Activated CD8-positive, alpha-beta memory T cell treated with anti-CD3 and anti-CD28 coated beads for 36 hours (primary cell): ENCODE measurements at regions not wholly inside any gene's neighbourhood (a gene's known extent, or its start where the extent isn't known, plus 50 kb on each side); places are given as distances from the start of the nearest gene placed in this dataset.

ENCODE experiments used
- CTCF ChIA-PET: fragments of 350-600 bp; sonication (Branson Sonifier 250); formaldehyde crosslinking; loops from one replicate; lab custom pipeline; 2021; ENCODE audit warnings: antibody characterized with exemption; lab: Charles Lee
- POLR2A ChIA-PET: fragments of 350-600 bp; sonication (Branson Sonifier 250); formaldehyde crosslinking; loops from one replicate; lab custom pipeline; 2021; ENCODE audit warnings: antibody characterized with exemption; lab: Charles Lee

DNA sequence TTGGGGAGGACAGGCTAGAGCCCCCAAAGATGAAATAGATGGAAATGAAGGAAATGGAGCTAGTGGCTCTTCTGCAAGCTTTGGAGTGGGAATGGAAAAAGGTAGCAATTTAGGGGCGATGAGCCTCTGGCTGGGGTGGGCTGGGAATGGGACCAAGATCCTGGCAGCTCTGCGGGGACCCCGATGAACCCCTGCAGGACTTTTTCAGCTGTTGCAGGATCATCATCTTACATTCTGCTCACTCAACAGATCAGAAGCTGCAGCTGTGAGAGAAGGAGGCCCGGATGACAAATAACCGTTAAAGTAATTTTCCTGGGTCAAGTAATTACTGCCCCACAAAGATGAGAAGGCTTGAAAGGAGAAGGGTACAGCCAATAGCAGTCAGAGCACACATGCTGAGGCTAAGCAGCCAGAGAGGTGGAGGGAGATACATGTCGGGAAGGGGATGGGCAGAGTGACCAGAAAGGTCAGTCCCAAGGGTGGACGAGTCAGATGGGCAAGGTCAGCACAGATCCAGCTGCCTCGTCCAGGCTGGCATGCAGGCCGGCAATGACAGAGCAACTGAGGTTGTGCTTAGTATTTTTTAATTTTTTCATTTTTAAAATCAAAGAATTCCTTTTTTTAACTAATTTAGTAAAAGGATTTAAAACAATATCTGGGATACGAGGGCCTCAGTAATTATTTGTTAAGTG is 245.0 kb upstream of the RAB6C start:
- ChIA-PET CTCF (no interaction called here), POLR2A (no interaction called here)

DNA sequence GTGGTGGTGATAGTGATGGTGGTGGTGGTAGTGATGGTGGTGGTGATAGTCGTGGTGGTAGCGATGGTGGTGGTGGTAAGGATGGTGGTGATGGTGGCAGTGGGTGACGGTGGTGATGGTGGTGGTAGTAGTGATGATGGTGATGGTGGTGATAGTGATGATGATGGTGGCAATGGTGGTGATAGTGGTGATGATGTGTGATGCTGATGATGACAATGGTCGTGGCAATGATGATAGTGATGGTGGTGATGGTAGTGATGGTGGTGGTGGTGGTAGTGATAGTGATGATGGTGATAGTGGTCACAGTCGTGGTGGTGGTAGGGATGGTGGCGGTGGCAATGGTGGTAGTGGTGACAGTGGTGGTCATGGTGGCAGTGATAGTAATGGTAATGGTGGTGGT is 243.9 kb upstream of the RAB6C start:
- ChIA-PET POLR2A (no interaction called here), CTCF (no interaction called here)

DNA sequence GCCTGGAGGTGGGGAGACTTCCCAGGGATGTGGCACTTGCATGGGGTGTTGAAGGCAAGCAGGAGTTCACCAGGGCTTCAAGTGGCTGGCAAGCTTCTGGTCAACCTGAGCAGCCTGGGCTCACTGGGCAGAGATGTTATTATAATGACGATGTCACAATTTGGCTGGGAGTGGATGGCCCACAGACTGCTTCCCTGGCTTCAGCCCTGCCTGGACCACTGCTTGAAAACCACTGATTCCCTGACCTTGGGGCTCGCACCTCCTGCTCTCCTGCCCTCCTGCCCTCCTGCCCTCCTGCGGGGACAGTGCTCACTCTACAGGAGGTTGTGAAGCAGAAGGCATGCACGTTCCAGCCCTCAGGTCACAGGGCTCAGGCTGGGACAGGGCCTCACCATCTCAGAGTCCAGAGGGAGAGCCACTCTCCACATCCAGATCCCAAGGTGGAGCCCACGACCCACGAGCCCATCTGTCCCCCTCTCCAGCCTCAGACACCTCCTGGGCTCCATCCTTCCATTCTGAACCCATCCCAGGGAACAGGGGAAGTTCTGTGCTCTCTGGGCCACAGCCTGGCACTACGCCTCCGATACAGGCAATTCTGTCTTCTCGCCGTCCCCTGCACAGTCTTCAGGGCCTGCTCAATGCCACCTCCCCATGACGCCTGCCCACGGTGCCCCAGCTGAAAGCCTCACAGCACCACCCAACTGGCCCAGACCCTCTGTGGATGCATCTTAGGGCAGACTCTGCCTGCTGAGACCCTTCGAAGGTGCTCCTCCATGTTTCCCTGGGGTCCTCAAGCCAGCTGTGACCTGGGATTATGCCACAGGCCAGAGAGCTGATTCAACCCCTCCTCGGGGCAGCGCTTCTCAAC is 241.6 kb upstream of the RAB6C start:
- ChIA-PET POLR2A (no interaction called here), CTCF (no interaction called here)

DNA sequence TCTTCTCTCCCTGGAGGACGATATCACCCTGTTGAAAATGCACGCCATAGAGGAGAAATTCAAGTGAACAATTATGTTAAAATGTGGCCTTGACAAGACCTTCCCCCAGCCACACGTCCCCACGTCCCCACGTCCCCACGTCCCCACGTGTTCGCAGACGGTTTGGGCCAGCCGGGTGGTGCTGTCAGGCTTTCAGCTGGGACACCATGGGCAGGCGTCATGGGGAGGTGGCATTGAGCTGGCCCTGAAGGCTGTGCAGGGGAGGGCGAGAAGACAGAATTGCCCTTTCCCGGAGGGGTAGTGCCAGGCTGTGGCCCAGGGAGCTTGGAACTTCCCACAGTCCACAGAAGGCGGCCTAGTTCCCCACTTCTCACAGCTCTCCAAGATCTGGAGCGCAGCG is 240.7 kb upstream of the RAB6C start:
- ChIA-PET CTCF (no interaction called here), POLR2A (no interaction called here)

DNA sequence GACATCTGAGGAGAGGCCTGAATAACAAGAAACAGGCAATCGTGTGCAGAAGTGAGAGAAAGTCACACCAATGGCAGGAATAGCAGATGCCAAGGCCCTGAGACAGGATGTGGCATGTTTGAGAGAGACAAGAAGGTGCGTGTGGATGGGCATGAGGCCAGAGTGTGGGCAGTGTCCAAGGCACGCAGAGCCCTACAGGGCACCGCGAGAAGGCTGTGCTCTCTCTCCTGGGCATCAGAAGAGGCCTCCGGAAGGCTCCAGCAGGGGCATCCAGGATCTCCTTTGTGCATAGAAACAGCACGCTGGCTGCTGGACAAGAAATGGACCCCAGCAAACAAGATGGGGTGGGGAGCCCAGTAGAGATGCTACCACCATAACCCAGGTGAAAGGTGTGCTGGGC is 239.0 kb upstream of the RAB6C start:
- POLR2A ChIA-PET, result no interaction called here
- CTCF ChIA-PET, result no interaction called here

DNA sequence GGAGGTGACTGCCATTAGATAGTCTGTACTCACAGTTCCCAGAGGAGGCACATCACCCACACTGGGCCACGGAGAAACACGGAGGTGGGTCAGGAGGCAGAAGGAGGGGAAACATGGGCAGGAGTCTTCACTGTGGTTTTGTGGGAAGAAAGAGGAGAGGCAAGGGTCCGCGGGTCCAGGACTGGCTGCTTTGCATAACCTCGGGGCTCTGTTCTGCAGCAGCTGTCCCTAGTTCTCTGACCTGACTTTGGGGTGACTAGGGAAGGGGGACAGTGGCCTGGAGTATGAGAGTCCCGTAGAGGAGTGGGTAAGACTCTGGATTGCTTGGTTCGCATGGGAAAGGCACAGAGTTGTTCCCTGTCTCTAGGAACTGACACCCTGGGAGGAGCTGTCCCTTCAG is 238.3 kb upstream of the RAB6C start:
- POLR2A ChIA-PET, result no interaction called here
- CTCF ChIA-PET, result no interaction called here

DNA sequence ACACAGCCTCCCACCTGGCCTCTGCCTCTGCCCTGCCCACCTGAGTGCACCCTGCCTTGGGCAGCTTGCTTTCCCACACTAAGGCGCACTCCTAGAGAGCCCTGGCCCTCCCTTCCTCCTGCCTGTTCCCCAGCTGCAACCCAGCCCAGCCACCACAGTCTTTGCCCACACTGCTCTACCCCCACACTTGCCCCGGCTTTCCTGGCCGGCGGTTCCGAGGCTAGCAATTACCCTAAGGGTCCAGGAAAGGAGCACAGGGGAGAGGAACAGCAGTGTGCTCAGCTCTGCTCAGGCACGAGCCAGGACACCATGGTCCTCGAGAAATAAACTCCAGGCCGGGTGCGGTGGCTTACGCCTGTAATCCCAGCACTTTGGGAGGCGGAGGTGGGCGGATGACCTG is 237.8 kb upstream of the RAB6C start:
- ChIA-PET CTCF (no interaction called here), POLR2A (no interaction called here)

DNA sequence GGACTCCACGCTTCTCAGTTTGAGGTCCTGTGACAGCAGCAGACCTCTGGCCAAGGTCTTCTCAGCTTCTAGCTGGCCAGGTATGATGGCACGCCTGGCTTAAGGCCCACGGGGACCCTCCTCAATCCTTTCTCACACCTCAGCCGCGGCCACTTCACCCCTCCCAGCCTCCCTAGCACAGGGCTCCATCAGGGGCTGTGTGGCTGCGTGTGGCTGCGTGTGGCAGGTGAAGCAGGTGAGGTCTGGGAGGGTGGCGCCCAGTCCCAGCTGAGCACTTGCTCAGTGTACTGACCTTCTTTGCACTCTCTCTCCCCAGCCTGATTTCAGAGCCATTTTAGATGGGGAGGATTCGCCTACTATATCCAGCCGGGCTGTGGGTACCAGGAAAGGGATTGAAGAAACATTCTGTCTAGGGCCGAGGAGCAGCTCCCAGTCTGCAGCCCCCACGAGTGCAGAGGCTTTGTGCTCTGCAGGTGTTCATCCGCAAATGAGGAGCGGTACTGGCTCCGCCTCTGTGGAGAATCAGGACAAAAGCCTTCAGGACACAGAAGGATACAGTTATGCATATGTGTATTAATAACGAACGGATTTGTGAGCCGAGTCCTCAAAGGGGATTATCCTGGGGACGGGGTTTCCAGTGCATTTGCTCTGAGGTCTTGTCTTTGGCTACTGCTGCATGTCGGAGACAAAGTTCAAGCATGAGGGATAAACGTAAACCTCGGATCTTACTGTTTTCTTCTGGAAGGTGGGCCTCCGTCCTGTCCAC is 236.9 kb upstream of the RAB6C start:
- CTCF ChIA-PET, result no interaction called here
- POLR2A ChIA-PET, result interaction anchor here (0.6 kb wide), 1 partner anchor 1409 kb away, joined by 5 read pairs; no protein-coding TSS in a partner anchor

DNA sequence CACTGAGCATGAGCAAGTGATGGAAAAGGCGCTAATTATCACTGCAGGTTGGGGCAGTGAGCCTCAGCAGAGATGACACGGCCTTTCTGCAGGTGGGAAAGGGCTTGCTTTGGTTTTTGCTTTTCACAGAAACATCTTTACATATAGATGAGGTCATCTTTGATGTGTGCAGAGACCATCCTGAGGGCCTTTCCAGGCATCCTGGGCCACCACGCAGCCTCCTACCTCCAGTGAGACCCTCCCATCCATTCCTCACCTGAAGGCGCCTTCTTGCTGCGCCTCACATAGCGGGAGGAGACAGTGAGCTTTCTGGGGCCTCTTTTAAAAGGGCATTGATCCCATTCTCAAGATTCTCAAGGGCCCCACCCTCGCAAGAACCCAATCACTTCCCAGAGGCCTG is 235.3 kb upstream of the RAB6C start:
- POLR2A ChIA-PET, result no interaction called here
- CTCF ChIA-PET, result no interaction called here

DNA sequence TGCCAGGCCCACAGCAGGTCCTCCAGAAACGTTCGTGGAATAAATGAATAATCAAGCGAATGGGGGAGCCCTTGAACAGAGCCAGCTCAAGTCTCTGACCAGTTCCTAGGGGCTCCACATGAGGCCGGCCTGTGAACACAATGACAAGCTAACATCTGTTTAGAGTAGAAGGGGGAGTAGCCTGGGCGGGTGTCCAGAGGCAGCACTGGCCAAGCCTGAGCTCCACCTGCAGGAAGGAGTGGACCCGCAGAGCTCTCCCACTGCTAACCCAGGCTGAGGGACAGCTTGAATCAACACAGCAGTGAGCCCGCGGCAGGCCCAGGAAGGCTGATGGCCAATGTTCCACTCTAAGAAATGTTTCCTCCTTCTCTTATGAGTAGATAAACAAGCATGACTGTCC is 234.8 kb upstream of the RAB6C start:
- ChIA-PET CTCF (no interaction called here), POLR2A (no interaction called here)

DNA sequence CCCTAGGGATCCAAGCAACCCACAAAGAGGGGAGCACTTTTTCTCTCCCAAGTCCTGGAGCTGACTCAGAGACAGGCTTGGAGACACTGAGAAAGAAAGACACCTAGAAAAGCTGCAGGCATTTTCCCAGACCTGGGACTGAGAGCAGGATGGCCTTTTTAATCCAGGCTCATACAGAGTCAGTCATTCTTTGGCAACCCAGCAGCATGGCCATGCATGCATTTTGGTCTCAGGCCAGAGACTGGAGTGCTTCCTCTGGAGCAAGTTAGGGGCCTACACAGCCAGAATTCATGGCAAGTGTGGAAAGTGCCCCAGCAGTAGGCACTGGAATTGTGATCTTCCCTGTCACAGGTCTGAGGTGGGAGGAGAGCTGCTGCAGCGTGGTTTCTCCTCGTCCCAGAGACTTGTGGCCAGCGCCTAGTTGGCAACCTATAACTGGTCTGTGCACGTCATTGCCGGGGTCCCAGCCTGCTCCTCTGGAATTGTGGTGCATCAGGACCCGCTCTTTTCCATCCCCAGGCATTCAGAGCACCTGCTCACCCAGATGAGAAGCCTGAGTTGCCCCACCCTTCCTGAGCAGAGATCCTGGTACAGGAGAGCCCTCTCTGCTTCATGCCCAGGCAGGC is 231.9 kb upstream of the RAB6C start:
- POLR2A ChIA-PET, result no interaction called here
- CTCF ChIA-PET, result no interaction called here

DNA sequence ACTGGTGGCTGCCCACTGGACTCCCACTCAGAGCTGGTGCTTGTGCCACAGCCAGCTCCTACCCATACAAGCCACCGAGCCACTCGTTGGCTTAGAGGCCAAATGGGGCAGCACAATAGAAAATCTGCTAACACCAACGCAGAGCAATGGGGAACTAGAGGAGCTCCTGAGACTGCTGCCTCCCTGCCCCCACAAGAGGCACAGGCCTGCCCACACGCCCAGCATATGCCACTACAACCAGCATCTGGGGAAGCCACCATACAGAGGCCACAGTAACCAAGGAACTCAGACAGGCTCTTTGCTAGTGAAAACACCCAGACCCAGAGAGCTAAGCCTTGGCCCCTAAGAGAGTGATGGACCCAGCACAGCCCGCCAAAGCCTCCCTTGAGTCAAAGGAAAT is 231.2 kb upstream of the RAB6C start:
- POLR2A ChIA-PET, result no interaction called here
- CTCF ChIA-PET, result no interaction called here

DNA sequence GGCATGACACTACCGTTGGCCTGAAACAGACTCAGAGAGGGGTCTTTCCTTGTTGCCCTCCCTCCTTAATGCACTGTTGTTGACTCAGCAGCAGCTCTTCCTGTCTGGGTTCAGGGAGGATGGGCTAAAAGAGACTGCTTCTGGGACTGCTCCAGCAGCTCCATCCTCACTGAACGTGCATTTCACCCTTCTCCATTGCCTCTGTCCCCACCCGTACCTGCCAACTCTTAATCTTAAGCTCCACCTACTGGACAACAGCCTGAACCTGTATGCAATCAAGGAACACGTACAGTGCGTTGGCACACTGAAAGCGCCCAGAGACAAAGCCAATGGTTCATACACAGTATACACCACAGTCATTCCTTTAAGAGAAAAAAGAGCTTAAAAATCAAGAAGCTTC is 230.8 kb upstream of the RAB6C start:
- CTCF ChIA-PET, result no interaction called here

DNA sequence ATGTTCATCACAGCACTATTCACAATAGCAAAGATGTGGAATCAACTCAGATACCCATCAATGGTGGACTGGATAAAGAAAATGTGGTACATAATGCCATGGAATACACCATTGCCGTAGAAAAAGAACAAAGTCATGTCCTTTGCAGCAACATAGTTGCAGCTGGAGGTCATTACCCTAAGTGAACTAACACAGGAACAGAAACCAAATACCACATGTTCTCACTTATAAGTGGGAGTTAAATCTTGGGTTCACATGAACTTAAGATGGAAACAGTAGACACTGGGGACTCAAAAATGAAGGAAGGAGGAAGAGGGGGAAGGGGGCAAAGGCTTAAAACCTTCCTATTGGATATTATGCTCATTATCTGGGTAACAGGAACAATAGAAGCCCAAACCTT is 228.1 kb upstream of the RAB6C start:
- CTCF ChIA-PET, result no interaction called here
- POLR2A ChIA-PET, result no interaction called here

More for the DNA sequence above, 230.8 kb upstream of the RAB6C start:
- POLR2A ChIA-PET, result interaction anchor here (0.5 kb wide), 1 partner anchor 55 kb away, joined by 3 read pairs; no protein-coding TSS in a partner anchor

DNA sequence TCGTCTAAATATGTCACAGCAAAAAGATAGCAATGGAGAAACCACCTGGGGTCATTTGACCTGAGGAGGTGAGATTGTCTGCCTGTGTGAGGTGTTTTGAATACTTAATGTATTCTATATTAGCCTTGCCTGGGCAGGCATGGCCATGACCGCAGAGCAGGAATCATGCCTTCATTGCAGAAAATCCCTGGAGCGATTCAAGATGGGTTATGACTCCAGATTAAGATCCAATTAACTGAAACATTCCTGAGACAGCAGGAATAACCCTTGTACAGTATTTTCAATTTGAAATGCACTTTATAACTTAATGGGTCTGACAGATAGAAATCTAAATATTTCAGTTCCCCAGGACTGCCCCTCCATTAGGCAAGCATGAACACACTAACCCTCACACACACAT is 227.3 kb upstream of the RAB6C start:
- ChIA-PET POLR2A (no interaction called here), CTCF (no interaction called here)

DNA sequence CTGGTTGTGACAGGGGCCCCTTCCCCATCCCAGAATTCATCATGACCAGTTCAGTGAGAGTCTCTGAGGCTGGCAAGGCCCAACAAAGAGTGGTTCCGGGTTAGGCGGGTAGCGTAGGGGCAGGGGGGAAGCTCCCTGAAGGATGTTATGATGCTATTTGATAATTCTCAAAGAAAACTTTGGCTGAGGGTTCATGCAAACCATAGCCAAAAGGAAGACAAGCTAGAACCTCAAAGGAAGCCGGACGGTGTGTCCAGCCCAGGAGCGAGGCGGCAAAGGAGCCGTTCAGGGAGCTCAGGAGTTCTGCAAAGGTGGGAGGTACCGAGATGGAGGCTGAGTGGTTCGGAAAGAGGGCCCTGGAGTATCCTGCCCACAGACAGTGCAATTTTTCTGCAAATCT is 226.8 kb upstream of the RAB6C start:
- ChIA-PET POLR2A (no interaction called here), CTCF (no interaction called here)

DNA sequence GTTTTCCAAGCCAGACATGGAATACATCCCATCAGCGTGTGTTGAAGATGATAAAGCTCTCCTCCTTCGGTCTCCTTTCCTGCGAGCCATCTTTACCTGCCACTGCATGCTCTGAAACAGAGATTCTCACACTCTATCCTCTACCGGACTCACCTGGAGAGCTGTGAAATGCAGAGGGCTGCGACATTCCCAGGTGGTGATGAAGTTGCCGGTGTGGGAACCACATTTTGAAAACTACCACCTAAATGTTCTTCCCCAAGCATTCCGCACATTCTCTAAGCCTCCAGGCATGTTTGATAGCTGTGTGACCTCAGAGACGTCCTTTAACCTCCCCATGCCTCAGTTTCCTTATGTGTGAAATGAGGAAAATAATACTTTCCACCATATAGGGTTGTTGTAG is 226.2 kb upstream of the RAB6C start:
- ChIA-PET POLR2A (no interaction called here), CTCF (no interaction called here)

DNA sequence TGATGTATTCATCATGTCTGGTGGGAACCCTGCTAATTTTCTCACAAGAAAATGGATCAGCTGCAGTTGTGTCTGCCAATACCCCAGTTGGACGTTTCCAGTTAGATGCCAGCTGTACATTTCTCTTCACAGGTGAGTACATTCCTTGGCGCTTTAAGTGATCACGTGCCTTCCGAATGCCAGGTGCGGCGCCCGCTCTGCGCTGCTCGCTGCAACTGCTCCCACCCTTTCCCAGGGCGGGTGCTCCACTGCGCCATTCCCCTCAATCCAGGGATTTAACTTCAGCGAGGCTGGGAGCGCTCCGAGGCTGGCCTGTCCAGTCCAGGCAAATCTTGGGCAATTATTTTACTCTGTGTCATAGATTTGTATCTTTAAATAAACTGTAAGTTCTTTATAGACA is 225.0 kb upstream of the RAB6C start:
- ChIA-PET CTCF (no interaction called here), POLR2A (no interaction called here)

DNA sequence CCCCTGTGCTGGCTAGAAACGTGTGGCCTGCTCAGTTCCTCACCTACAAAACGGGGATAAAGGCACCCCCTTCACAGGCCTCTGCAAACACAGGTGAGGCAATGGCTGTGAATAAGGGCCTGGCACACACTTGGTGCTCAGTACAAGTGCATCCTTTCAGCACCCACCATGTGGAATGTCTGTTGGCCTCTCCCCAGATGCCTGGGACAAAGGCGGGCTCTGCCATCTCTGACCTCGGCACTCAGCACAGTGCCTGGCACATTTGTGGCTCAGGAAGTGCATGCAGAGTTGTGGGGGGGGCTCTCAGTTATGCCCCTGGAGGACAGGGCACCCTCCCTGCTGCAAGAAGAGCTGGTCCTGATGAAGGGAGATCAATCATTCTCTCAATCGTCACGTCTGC is 224.6 kb upstream of the RAB6C start:
- ChIA-PET POLR2A (no interaction called here), CTCF (no interaction called here)

DNA sequence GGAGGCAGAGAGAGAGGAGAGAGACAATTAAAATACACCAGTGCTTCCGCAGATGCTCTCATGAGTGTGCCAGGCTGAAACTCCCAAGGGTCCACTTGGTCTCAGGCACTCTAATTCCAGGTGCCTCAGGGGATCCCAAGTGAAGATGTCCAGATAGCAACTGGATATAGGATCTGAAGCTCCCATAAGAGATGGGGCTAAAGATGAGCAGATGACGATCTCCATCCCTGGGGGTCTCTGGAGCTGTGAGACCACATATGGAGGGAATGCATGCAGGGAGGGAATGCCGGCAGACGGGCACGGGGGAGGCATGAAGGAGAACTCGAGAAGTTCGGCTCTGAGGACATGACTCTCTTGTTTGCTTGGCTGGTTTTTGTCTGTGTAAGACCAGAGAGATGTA is 223.7 kb upstream of the RAB6C start:
- POLR2A ChIA-PET, result no interaction called here
- CTCF ChIA-PET, result no interaction called here
